ENCODE measurements at regions not wholly inside any gene's neighbourhood (a gene's known extent, or its start where the extent isn't known, plus 50 kb on each side); places are given as distances from the start of the nearest gene placed in this dataset.

- no peak for TF ChIP-seq POLR2A (IDR thresholded peaks at IDR 0.05)
- TF ChIP-seq, protein P1, sequence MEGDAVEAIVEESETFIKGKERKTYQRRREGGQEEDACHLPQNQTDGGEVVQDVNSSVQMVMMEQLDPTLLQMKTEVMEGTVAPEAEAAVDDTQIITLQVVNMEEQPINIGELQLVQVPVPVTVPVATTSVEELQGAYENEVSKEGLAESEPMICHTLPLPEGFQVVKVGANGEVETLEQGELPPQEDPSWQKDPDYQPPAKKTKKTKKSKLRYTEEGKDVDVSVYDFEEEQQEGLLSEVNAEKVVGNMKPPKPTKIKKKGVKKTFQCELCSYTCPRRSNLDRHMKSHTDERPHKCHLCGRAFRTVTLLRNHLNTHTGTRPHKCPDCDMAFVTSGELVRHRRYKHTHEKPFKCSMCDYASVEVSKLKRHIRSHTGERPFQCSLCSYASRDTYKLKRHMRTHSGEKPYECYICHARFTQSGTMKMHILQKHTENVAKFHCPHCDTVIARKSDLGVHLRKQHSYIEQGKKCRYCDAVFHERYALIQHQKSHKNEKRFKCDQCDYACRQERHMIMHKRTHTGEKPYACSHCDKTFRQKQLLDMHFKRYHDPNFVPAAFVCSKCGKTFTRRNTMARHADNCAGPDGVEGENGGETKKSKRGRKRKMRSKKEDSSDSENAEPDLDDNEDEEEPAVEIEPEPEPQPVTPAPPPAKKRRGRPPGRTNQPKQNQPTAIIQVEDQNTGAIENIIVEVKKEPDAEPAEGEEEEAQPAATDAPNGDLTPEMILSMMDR (IDR thresholded peaks at IDR 0.05), result no peak
Measured at GRCh38 chr7:51633596-51633995, 317.0 kb upstream of the COBL start.

All from body of pancreas (tissue), 4 donors.